GM18907 (cell line): ENCODE measurements at regions not wholly inside any gene's neighbourhood (a gene's known extent, or its start where the extent isn't known, plus 50 kb on each side); places are given as distances from the start of the nearest gene placed in this dataset.

Experiments used
- ATAC-seq: cut with Tn5 transposase; IDR thresholded peaks from one replicate; pipeline ENCODE4 v1.9.1; 2021; ENCODE audit warnings: mild to moderate bottlenecking, moderate library complexity; ENCODE audit not compliant: unreplicated experiment

DNA sequence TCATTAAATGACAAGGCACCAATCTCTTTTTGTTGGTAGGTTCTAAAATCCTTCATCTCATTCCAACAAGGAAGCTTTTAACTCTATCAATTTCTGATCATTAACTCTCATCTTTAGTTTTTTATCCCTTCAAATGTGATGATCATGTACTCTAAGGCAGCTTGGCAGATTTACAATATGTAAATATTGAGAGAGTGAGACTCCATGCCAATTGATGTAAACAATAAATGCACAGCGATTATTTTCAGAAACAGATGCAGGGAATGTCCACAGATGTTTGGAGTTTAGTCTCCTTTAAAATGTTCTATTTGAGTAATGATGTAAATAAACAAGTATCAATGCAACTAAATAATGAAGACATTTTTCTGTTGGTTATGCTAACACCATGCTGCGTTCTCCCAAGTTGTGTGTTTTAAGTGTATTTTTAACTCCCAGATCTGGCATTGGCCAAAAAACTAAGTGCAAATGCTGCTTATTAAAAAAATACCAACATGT lies 213.8 kb downstream of the AHR start:
- no peak for ATAC-seq

DNA sequence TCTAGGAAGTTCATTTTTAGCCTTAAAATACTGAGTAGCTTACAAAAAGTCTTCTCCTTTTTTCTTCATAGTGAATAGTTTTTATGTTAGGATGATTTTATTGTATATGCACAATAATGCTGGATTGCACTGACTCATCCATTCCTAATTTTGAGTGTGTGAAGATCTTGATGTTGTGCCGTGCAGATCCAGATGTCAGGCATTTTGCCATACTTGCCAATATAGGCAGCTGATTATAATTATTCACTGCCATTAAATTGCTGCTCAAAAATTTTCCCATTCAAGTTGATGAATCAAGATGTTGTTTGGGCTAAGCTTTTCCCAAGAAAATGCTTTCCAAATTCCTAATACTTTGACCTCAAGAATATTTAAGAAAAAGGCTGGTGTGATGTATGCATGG lies 218.3 kb downstream of the AHR start:
- no peak for ATAC-seq

DNA sequence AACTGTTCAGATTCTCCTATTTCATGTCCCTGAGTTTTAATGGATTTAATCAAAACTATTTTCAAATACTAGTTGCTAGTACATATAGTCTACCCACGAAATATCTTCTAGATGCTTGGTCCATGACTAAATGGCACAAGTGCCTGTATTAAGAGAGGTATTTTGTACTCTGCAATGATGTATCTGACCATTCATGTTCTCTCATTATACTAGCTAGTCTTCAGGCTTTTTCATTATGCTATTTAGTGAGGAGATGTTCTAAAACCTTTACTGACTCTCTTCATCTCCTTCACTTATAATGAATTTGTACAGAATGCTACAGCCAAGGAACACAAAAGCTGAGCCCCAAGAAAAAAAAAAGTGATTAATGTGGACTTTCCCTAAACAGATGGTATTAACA lies 222.5 kb downstream of the AHR start:
- ATAC-seq: no peak

DNA sequence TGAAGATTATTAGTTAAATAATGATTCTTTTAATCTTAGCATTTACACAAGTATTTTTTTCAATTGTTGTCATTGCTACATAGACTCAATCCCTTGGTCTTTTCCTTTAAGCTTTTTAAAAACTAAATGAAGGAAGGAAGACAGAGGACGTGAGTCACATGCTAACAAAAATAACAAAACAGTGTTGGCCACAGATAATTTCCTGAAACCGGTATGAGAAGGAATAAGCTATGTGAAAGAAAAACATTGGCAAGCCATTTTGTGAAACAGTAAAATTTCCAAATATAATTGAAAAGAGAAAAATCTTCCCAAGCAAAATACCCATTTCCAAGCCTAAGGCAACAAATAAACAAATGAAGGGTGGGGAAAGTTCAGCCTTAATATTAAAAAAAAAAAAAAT lies 223.0 kb downstream of the AHR start:
- no peak for ATAC-seq

DNA sequence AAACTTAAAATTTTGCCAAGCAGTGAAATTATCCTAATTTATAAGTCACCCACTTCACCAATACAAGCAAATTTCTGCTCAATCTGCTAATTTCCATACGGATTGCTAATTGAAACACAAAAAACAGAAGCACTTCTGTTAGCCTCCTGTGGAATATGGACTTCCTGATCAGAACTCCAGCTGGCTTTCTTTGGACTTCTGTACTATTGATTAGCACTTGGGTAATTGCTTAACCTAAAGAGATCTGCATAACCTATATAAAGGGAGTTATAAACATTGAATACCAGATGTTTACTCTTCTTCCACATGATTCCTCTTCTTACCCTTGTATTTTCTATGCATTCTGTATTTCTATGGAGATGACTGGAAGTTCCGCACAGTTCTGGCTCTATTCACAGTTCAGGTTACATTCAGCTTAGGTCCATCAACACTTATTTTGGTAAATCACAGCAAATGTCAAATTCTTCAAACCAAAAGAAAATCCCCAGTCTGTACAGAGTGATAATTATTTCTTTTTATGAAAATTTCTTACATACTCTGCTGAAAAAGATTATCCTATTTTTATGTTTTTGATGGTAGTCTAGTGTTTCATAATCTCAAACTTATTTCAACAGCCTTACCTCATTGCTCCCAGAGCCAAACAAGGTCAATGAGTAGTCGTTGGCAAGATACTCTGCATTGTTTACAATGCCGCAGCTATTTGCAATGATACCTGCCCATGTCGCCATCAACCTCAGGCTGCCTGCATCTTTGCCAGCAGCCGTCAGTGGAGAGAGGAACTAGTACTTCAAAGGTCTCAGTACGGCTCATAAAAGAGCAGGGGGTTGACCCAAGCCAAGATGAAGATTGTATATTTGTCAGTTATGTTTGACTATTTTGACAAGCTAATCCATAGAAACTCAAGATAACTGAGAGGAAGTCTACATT lies 225.6 kb downstream of the AHR start:
- no peak for ATAC-seq

DNA sequence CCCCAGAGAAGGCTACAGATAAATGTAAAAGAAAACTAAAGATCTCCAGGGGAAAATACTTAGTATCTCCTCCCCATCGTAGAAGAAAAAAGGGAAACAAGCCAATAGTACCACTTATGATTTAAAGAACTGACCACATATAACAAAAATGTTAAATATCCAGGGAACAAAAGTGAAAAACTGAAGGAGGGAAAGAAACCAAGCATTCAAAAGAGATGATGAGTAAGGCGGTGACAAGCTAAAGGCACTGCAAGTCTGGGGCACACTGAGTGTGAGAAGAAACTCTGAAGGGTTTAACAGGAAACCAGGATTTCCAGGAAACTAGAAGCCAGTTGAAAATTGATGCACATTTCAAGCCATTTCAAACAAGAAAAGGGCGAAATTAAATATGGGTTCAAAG lies 226.3 kb downstream of the AHR start:
- ATAC-seq: no peak

DNA sequence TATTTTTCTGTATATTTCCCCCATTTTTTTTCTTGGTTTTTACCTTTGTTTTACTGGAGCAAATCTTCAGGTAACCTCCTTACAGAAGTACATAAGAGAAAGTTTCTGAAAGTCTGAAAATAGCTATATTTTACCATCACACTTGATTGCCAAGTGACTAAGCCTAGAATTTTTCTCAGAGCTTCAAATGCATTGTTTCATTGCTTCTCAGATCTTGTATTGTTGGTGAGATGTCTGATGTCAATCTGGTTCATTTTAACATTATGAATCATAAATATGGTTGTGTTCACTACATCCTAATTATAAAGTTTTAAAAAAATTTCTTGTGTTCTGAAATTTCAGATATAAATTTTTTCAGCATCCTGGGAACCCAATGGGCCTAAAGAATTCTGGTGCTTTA lies 228.2 kb downstream of the AHR start:
- no peak for ATAC-seq

DNA sequence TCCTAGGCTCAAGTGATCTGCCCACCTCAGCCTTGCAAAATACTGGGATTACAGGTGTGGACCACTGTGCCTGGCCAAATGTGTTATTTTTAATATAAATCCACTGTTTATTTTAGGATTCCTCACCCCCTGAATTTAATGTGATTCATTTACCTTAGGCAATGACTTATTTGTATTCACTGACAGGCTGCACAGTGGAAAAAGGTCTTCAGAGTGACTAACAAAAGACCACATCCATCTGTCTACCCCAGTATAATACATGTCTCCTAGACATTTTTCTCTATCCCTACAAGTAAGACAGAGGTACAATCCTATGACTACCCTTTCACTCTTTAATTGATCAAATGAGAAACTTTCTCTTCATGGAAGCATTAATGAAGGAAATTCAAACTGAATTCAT lies 230.2 kb downstream of the AHR start:
- ATAC-seq: no peak

DNA sequence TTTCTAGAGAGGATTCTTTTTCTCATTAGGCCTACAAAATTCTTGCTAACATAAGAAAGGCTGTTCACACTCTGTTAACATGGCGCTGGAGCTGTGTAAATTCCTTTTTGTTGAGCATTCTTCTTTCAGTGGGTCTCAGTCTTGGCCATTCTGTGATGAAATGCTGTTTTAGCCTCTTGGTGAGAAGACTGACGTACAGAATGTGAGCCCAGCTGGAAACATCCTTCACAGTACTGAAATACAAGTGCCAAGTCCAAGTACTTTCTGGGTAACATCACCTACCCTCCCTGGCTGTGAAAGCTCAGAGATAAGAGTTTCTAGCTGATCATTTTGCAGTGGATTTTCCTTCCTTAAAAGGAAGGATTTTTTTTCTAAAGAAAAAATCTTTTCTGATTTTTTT lies 231.8 kb downstream of the AHR start:
- no peak for ATAC-seq

DNA sequence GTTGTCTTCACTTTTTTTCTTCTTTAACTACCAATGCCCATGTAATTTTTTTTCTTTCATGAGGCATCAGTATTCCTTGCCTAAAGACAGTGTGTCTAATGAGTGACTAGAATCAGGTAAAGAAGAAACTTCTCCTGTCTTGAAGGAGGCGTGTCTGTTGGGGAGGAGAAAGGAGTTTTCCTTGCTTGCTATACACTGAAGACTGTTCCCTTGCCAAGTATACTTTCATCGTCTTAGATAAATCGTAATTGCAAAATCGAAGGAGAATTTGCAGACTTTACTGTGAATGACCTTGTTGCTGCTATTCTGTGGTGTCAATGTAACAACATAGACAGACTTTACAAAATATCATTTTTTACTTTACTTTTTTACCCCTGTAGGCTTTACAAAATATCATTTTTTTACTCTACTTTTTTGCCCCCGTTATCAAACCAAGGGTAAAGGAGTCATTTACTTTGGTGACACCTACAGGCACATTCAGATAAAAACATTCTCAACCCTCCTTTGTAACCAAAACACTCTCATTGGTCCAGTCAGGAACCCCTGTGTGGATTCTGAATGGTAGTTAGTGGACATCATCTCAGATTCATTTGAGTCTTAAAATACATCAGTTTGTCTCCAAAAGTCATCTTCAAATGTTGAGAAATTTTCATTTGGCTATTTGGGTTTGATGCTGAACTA lies 232.4 kb downstream of the AHR start:
- peak; percentile 80 for ATAC-seq

DNA sequence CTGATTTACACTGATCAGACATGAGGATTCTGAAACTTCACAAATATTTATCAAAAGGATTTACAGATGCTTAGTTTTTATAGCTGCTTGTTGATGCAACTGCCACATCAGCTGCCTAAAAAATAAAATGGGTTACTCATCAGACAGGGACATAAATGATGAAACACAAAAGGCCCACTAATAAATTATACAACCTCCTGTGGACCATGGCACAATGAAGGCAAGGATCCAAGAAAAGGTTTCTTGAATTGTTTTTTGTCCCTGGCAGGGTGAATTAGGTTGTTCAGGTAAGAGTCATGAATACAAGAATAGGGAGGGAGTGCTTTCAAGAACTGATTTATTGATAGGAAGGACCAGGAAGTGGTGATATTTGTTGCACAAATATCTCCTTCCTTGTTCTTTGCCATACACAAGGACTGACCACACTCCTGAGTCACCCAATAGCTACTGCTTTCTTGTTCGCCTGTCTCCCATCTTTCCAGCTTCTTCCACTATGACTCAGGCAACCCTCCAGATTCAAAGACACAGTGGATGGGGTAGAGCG lies 234.5 kb downstream of the AHR start:
- no peak for ATAC-seq

DNA sequence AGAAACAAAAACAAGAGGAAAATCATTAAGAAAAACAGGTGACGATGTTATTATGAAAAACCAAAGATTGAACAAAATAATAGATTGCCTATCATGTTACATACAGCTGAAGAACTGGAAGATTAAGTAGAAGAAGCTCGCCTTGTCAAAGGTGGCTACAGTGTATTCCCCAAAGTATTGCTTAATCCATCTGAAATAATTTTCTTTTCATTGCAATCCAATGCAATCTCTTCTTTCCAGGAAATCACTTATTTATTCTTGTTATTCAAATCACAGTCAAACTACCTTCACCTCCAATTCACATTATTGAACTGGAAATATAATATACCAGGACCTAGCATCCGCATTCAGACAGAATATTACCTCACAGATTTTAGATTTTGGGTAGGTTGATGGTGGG lies 235.9 kb downstream of the AHR start:
- no peak for ATAC-seq

DNA sequence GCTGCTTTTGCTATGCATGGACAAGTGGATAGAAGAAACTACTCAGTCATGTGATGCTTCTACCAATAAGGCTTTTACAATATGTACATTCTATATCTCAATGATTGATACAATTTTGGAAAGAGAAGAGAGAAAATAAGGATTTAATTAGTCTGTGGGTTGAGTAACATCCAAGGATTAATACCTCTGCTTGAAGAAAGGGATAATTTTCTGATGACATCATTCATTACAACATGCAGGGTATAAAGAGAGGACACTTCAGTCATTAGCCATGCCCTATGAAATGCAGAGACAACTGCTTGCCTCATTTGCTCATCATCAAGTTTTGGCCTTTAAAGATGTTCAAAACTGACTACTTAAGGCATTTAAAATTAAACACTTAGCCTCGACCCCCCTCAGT lies 237.3 kb downstream of the AHR start:
- ATAC-seq: no peak

DNA sequence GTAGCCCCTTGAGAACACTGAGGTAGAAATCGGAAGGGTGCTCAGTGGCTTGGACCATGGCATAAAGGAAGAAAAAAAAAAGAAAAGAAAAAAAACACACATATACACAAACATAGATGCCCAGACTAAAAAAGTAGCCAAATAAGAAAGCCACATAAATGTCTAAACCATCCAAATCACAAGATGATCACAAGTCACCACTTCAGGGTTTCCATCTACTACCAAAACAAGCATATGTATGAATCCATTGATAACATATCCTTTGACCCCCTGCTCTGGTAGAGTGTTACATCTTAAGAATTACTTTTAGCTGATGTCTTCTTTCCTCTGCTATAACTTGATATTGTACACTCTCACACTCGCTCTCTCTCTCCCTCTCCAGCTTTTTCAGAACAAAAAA lies 245.9 kb downstream of the AHR start:
- no peak for ATAC-seq

DNA sequence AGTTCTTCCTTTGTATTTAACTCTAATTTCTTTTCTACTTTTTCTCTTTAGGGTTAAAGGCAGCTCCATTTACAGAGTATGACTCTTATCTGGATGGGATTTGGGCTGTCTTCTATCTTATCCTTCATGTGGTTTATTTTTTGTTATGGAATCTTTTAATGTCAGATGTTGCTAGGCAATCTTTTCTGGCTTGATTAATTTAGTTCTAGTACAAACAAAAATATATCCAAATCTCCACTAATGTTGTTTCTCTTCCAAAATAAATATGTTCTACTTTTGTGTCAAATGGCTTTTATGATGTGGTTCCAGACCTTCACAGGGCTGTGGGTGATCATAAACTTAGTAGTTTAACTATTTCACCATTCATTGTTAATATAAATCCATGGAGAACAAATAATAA lies 246.9 kb downstream of the AHR start:
- no peak for ATAC-seq

DNA sequence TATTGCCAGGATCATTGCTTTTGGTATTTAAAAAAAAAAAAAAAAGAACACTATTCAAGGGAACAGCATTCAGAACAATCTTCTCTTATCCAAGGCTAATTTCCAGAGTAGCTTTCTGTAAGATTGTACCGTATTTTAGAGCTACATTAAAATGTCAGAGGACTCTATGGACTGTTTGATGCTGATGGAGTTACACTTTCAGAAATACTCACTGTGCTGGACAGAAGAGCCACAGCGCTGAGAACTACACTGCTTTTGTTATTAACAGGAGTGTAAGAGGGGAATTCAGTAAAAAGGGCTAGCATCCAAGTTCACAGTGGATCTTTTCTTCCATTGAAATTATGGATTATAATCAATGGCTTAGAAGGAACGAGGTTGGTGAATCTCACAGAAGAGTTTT lies 247.7 kb downstream of the AHR start:
- no peak for ATAC-seq

DNA sequence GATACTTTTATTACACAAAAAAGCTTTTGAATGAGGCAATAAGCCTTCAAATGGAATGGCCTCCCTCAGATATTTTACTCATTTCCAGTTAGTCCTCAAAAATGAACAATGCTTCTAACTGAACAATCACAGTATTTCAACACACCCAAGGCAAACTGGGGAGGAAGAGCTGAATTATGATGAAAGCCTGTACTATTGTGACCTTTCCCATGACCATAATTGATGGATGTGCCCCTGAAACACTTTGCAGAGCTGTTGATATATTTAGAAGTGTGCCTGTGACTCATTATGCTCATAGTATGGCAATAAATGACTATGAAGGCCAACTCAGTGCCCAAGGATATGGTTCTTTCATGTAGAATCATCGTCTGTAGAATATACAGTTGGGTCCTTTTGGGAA lies 248.1 kb downstream of the AHR start:
- ATAC-seq: no peak

DNA sequence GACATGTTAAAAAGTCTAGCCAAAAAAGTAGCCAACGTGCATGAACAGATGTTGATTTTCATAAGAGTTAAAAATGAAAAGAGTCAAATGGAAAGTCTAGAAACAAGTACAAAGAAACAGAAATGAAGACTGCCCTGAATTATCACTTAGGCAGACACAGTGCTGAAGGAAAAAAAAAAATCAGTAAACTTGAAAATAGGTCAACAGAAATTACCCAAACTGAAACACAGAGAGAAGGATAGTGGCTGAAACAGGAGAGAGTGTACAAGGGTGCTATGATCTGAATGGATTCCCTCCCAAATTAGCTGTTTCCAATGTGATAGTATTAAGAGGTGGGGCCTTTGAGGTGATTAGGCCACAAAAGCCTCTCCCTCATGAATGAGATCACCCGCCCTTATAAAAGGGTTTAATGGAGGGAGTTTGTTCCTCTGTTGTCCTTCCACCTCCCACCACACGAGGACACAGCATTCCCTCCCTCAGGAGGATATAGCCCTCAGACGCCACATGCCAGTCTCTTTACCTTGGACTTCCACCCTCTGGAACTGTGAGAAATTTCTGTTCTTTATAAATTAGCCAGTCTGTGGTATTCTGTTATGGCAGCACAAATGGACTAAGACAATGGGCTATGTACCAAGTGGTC lies 249.7 kb downstream of the AHR start:
- no peak for ATAC-seq

DNA sequence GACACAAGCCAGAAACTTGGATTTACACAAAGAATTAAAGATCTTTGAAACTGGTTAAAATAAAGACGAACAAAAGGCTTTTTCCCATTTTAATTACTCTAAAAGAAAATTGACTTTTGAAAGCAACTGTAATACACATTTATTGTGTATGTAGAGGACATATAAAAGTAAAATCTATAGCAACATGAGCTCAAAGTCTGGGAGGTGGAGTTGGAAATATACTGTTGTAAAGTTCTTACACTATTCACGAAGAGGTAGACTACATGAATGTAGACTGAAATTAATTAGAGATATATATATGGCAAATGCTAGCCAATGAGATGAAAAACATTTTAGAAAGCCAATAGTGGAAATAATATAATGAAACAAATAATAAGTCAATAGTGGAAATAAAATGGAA lies 251.0 kb downstream of the AHR start:
- no peak for ATAC-seq

DNA sequence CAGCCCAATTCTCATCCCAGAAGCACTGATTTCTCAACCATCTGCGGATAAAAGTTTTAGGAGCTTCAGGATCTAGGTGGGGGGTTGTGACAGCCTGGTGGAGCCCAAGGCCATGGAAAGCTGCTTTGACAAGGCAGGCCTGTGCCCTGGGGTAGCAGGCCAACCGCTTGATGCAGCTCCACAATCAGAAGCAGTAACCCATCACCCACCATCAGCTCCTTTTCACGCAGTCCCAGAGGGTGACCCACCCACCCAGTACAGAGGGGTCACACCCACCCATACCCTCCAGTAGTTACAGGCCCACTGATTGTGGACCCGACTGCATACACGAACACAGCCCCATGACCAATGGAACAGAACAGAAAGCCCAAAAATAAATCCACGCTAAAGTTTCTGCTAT lies 253.9 kb downstream of the AHR start:
- ATAC-seq: no peak

DNA sequence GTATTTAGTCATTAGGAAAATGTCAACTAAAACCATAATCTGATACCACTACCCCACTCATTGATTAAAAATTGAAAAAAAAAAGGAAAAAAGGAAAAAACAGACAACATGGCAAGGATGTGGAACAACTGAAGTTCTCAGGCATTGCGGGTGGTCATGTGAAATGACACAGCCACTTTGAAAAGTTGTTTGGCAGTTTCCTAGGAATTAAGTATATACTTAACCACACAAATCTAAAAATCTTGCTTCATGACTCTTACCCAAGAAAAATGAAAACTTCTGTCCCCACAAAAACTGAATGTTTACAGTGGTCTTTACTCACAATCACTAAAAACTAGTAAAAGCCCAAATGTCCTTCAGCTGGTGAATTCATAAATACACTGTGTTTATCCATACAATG lies 254.5 kb downstream of the AHR start:
- ATAC-seq: no peak
